Activated CD8-positive, alpha-beta memory T cell treated with anti-CD3 and anti-CD28 coated beads, Interleukin-2, amount 10 ng/mL, durations not matched to agents 7 days and 5 days (primary cell): ENCODE measurements at regions not wholly inside any gene's neighbourhood (a gene's known extent, or its start where the extent isn't known, plus 50 kb on each side); places are given as distances from the start of the nearest gene placed in this dataset.

ENCODE experiments used
- ATAC-seq: fragments of 150-1000 bp; cut with Tn5 transposase; one replicate; pipeline ENCODE4 v1.10.0; 2021; ENCODE audit warnings: moderate library complexity
- CTCF ChIA-PET: fragments of 350-600 bp; sonication (Branson Sonifier 250); formaldehyde crosslinking; loops from one replicate; lab custom pipeline; 2021; ENCODE audit warnings: antibody characterized with exemption; lab: Charles Lee
- DNase-seq: peaks from one replicate; pipeline ENCODE4 v3.0.0-alpha.2; 2020
- H3K27ac Mint-ChIP-seq: one replicate; pipeline ENCODE4 v1.8.0; 2021; ENCODE audit warnings: mild to moderate bottlenecking, mixed read lengths
- H3K27me3 Mint-ChIP-seq: one replicate; pipeline ENCODE4 v1.8.0; 2021; ENCODE audit warnings: mixed read lengths
- H3K36me3 Mint-ChIP-seq: one replicate; pipeline ENCODE4 v1.8.0; 2021; ENCODE audit warnings: mild to moderate bottlenecking, mixed read lengths
- H3K4me1 Mint-ChIP-seq: one replicate; pipeline ENCODE4 v1.8.0; 2021; ENCODE audit warnings: mixed read lengths
- H3K4me3 Mint-ChIP-seq: one replicate; pipeline ENCODE4 v1.8.0; 2021; ENCODE audit warnings: mild to moderate bottlenecking, moderate library complexity, mixed read lengths
- H3K9me3 Mint-ChIP-seq: one replicate; pipeline ENCODE4 v1.8.0; 2022; ENCODE audit warnings: low read depth, mixed read lengths

DNA sequence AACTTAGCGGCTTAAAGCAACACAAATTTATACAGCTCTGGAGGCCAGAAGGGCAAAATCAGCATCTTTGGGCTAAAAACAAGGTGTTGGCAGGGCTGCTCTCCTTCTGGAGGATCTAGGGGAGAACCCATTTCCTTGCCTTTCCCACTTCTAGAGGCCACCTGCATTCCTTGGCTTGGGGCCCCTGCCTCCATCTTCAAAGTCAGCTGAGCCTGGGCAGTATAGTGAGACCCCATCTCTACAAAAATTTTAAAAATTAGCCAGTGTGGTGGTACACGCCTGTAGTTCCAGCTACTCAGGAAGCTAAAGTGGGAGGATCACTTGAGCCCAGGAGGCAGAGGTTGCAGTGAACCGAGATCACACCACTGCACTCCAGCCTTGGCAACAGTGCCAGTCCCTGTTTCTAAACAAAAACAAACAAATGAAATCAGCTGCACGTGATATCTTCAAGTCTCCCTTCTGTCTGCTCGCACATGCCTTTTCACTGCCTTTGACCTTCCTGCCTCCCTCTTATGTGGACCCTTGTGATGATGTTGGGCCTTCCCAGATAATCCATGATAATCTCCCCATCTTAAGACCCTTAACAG lies 200.6 kb downstream of the ZFP36L2 start:
- CTCF ChIA-PET: interaction anchor here (1.3 kb wide), 1 partner anchor 51 kb away, joined by 3 read pairs; no protein-coding TSS in a partner anchor
- Mint-ChIP-seq H3K4me3 (no peak overlapping the region), H3K9me3 (peaks cover 3% of the 10 kb centered on the region)

DNA sequence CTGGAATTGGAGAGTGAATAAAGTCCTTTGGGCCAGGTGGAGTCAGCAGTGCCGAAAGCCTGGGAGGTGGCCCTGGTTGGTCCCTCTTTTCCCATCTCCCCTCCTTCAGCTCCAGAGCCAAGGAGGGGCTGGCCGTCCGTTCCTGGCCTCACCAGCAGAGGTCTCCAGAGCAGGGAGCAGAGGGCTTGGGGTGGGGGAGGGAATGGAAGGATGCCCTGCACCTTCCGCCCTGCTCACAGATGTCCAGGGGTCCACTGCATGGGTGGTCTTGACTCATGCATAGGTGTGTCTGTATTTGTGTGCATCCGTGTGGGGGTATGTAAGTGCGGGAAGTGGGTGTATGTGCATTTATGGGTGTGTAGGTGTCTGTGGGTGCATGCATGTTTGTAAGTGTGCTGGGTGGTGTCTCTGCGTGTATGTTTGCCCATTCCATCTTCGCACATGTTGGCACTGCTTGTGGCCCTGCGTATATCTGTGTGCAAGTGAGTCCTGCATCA lies 201.8 kb downstream of the ZFP36L2 start:
- peak; percentile 52 for DNase-seq
- H3K4me3 Mint-ChIP-seq: no peak overlapping the region
- H3K4me1 Mint-ChIP-seq: peaks cover 2% of the 10 kb centered on the region

More for the DNA sequence above, 200.6 kb downstream of the ZFP36L2 start:
- no peaks in the 10 kb centered on the region for H3K27me3 Mint-ChIP-seq
- peaks cover 2% of the 10 kb centered on the region for H3K4me1 Mint-ChIP-seq
- no peak for ATAC-seq
- no peaks in the 10 kb centered on the region for H3K36me3 Mint-ChIP-seq
- DNase-seq: no peak
- H3K27ac Mint-ChIP-seq: no peak overlapping the region

DNA sequence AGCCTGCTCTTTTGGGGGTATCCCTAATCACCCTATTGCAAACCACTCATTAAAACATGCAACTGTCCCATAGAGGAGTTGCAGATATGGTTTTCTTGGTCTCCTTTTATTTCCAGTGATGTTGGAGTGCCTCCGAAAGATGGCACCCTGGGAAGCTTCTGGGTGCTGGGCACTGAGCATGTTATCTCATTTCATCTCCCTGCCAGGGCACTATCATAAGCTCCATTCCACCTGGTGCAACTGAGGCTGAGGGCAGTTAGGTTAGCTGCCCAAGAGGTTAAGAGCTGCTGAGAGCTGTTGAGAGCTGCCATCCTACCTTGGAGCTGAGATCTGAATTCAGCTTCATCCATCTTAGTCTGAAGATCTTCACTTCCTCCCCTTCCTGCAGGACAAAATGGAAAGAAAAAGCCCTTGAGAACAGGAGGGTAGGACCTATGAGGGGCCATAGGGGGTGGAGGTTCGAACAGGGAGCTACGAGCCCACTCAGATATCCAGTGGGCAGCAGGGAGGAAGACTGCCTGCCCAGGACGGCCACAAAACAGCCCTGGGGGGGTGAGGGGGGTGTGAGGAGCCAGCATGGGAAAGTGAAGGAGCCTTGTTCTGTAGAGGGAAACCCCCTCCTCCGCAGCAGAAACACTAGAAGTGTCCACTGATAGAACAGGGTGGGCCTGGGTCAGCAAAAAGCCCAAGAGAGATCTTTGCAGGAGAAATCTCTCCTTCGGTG lies 202.5 kb downstream of the ZFP36L2 start:
- H3K9me3 Mint-ChIP-seq: peaks cover 3% of the 10 kb centered on the region
- H3K27me3 Mint-ChIP-seq: no peaks in the 10 kb centered on the region
- no peak overlapping the region for H3K4me3 Mint-ChIP-seq
- no peak for ATAC-seq
- H3K36me3 Mint-ChIP-seq: no peaks in the 10 kb centered on the region
- no peak overlapping the region for H3K27ac Mint-ChIP-seq
- H3K4me1 Mint-ChIP-seq: peaks cover 2% of the 10 kb centered on the region
- no peak for DNase-seq
- CTCF ChIA-PET: interaction anchor here (0.9 to 1.8 kb wide), 3 partner anchors 77 to 205 kb away, joined by 3 to 6 read pairs (median 4); no protein-coding TSS in a partner anchor

More for the DNA sequence above, 201.8 kb downstream of the ZFP36L2 start:
- Mint-ChIP-seq H3K27me3 (no peaks in the 10 kb centered on the region), H3K9me3 (peaks cover 3% of the 10 kb centered on the region), H3K36me3 (no peaks in the 10 kb centered on the region), H3K27ac (no peak overlapping the region)
- ATAC-seq: no peak
- CTCF ChIA-PET: interaction anchor here (0.7 to 1.8 kb wide), 4 partner anchors 50 to 205 kb away, joined by 3 to 6 read pairs (median 4); no protein-coding TSS in a partner anchor

DNA sequence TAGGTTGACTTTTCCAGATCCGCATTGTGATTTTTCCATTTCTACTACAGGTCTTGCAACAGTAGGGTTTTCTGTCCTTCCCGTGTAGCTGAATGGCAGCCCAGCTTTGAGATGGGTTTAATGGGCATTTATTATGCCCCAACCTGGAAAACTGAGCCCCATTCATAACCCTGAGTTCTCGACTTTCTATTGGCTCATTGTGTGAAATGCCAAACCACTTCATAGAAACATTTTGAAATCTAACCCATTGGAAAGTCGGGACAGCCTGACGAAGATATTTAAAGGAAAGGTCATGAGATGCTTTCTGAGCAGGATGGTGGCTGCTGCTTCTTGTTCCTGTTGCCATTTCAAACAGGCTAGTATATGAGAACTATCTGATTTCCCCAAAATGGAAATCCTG lies 203.5 kb downstream of the ZFP36L2 start:
- Mint-ChIP-seq H3K9me3 (peaks cover 3% of the 10 kb centered on the region), H3K36me3 (no peaks in the 10 kb centered on the region), H3K27me3 (no peaks in the 10 kb centered on the region), H3K27ac (no peak overlapping the region), H3K4me3 (no peak overlapping the region), H3K4me1 (peaks cover 2% of the 10 kb centered on the region)
- CTCF ChIA-PET: interaction anchor here (1.8 kb wide), 1 partner anchor 195 kb away, joined by 6 read pairs; no protein-coding TSS in a partner anchor
- DNase-seq: no peak
- ATAC-seq: no peak

DNA sequence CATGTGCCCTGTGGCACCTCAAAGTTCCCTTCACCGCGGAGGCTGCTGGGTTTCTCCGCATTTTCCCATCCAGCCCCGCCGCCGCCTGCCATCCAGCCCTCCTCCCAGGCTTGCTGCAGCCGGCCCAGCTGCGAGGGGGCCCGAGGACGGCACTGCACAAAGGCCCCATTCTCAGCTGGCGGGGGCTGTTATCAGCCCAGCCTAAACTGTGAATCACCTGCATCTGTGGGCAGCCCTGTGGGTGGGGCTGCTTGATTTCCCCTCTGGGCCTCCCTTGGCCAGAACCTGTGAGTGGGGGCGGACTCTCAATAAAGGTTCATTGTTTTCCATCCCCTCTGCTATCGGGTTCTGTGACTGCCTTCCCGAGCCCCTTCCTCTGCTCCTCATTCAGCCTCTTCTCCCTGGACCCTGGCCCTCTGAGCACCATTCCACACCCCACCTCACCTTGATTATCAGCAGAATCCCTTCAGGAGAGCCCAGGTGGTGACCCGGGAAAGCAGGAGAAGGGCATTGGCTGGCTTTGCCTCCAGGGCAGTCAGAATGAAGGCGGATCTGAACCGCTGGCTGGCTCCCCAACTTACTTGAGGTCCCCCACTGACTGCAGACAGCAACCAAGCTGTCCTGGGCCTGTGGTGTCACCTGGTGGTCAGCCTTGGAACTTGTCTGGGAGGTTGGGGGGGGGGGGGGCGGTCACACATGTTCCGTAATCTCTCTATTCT lies 204.5 kb downstream of the ZFP36L2 start:
- no peak for ATAC-seq
- Mint-ChIP-seq H3K27ac (no peak overlapping the region), H3K27me3 (no peaks in the 10 kb centered on the region), H3K36me3 (no peaks in the 10 kb centered on the region), H3K4me3 (no peak overlapping the region), H3K4me1 (peaks cover 2% of the 10 kb centered on the region), H3K9me3 (peaks cover 3% of the 10 kb centered on the region)
- CTCF ChIA-PET: no interaction called here
- no peak for DNase-seq

DNA sequence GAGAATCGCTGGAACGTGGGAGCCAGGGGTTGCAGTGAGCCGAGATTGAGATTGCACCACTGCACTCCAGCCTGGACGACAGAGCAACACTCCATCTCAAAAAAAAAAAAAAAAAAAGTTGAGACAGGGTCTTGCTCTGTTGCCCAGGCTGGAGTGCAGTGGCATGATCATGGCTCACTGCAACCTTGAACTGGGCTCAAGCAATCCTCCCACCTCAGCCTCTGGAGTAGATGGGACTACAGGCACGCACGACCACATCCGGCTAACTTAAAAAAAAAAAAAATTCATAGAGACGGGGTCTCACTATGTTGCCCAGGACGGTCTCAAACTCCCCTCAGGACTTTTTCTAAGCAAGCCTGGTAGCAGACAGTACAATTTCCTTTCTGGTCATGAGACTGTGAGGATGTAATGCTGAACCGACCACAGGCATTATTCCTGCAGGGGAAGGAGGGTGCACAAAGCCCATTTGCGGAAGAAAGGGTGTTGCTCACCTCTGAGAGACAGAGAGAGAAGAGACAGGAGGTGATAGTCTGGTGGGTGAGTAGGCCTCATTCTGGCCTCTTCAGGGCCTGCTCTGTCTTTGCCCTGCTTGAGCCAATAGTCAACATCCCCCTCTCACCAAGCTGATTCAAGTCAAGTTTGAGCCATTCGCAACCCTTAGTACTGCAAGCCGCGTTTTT lies 205.3 kb downstream of the ZFP36L2 start:
- Mint-ChIP-seq H3K4me1 (peaks cover 2% of the 10 kb centered on the region), H3K9me3 (peaks cover 3% of the 10 kb centered on the region), H3K4me3 (no peak overlapping the region), H3K27ac (no peak overlapping the region), H3K27me3 (no peaks in the 10 kb centered on the region), H3K36me3 (no peaks in the 10 kb centered on the region)
- ATAC-seq (no peak), DNase-seq (no peak)
- CTCF ChIA-PET: no interaction called here

DNA sequence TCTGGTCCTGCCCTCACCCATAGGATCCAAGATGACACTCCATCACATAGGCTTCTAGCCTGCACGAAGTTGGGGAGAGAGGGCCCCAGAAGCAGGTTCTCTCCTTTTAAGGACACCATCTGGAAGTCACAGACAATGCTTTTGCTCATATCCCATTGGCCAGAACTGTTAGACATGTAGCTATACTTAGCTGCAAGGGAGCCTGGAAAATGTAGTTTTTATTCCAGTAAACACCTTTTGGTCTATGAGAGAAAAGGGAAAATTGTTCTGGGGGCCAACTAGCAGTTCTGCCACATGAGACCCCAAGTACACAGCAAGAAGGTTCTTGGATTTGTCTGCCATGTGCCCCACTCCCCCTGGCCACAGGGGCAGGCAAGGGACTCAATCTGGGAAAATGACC lies 206.1 kb downstream of the ZFP36L2 start:
- H3K36me3 Mint-ChIP-seq: no peaks in the 10 kb centered on the region
- no peak overlapping the region for H3K27ac Mint-ChIP-seq
- peaks cover 2% of the 10 kb centered on the region for H3K4me1 Mint-ChIP-seq
- CTCF ChIA-PET: no interaction called here
- no peaks in the 10 kb centered on the region for H3K27me3 Mint-ChIP-seq
- no peak for ATAC-seq
- no peak overlapping the region for H3K4me3 Mint-ChIP-seq
- DNase-seq: no peak
- H3K9me3 Mint-ChIP-seq: peaks cover 3% of the 10 kb centered on the region

DNA sequence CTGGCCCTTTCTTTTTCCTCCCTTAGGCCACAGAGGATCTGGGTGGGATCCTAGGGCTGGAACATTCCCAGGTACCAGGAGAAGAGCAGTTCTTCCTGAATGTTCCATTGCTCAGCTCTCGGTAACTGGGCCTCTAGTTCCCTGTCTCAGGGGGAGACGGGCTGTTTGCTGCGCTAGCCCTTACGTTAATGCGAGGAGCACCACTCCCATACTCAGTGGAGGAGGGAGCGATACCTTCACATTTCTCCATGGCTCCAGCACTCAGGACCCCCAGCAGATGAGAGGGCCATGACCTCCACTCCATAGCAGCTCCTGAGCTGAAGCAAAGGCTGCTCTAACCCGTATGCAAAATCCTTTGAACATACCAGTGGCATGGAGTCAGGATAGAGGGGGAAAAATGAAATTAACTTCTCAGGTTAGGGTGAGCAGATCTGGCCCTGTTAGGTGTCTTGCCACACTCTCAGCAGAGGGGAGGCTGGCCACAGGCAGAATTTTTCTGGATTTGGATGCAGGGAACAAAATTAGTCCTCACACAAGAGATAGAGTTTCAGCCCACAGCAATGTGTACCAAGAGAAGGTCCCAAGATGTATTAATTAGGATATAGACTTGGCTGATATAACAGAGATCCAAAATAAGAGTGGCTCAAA lies 206.7 kb downstream of the ZFP36L2 start:
- DNase-seq (no peak), ATAC-seq (no peak)
- Mint-ChIP-seq H3K4me3 (no peak overlapping the region), H3K36me3 (no peaks in the 10 kb centered on the region), H3K4me1 (no peaks in the 10 kb centered on the region), H3K9me3 (peaks cover 3% of the 10 kb centered on the region), H3K27ac (no peak overlapping the region), H3K27me3 (no peaks in the 10 kb centered on the region)
- CTCF ChIA-PET: no interaction called here

DNA sequence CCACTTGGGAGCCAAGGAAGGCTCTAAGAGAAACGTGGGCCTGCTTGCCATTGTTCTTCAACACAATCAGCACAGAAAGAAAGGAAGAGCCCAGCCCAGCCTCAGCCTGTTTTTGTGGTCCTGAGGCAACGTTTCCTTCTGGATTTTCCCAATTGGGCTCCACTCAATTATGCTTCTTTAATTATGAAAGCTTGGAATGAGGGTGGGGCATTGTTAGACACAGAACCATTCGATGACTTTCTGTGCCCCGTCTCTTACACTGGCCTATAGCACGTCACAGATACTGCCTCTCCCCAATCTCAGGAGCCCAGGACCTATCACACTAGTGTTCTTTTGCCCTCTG lies 207.4 kb downstream of the ZFP36L2 start:
- CTCF ChIA-PET: no interaction called here
- H3K4me1 Mint-ChIP-seq: no peaks in the 10 kb centered on the region

DNA sequence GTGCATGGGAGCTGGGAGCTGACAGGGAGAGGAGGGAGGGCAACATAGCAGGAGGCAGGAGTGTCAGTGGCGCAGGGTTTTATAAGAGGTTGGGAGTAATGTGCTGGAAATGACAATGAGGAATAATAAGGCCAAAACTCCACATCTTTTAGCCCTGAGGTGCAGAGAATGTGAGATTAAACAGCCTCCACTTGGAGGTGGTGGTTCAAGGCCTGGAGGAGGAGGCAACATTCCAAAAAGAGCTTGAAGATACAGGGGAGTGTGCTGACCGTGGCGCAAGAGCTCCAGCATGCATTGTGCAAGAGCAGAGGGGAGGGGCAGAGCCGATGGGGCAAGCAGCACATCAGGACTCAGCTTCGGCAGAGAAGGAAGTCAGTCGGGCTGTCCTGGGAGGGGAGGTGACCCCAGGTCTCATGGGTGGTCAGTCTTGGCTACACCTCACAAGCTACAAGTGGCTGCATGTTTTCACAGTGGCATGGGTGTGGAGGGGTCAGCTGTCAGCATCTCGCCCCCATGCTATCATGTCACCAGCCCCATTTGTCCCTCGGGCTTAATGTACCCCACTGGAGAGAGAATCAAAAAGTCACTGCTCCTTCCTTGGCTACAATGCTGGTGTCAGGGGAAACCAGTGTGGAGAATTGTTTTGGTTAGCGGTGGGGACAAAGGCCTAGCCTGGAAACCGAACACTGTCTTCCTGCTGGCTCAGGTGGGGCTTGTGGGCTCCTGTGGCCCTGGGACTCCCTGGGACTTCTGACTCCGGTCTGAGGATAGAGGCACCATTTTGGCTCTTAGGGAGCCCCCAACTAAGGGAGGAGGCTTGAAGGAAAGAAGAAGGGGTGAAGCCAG lies 208.0 kb downstream of the ZFP36L2 start:
- no peak for DNase-seq
- ATAC-seq: no peak
- no peaks in the 10 kb centered on the region for H3K4me1 Mint-ChIP-seq
- no peaks in the 10 kb centered on the region for H3K36me3 Mint-ChIP-seq
- H3K27ac Mint-ChIP-seq: no peak overlapping the region
- CTCF ChIA-PET: no interaction called here
- peaks cover 3% of the 10 kb centered on the region for H3K9me3 Mint-ChIP-seq
- no peak overlapping the region for H3K4me3 Mint-ChIP-seq
- no peaks in the 10 kb centered on the region for H3K27me3 Mint-ChIP-seq

More for the DNA sequence above, 207.4 kb downstream of the ZFP36L2 start:
- no peak for DNase-seq
- H3K36me3 Mint-ChIP-seq: no peaks in the 10 kb centered on the region
- no peak for ATAC-seq
- H3K9me3 Mint-ChIP-seq: peaks cover 3% of the 10 kb centered on the region
- no peak overlapping the region for H3K27ac Mint-ChIP-seq
- H3K27me3 Mint-ChIP-seq: no peaks in the 10 kb centered on the region
- H3K4me3 Mint-ChIP-seq: no peak overlapping the region

DNA sequence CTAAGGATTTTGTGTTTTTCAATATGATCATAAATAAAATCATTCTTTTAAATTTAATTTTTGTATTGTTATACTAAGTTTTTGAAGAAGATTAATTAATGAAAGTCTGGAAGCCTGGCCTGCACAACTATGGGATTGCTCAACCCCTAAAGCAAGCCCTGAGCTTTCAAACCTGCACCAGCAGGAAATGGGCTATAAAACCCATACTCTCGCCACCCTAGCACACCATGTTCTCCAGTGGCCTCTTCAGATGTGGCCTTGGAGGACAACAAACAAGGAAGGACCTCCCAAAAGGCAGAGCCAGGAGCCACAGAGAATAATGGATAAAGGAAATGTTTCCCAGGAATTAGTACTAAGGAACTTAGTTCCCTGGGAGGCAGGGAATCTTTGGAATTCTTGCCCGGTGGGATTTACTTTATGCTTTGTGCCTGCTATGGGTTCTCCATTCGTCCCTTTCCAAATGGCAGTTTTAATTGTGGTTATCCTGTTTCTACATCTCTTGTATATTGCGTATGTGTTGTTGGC lies 212.5 kb downstream of the ZFP36L2 start:
- Mint-ChIP-seq H3K36me3 (no peaks in the 10 kb centered on the region), H3K27me3 (no peaks in the 10 kb centered on the region), H3K4me1 (peaks cover 6% of the 10 kb centered on the region), H3K27ac (no peak overlapping the region), H3K9me3 (no peaks in the 10 kb centered on the region), H3K4me3 (no peak overlapping the region)
- no peak for ATAC-seq
- CTCF ChIA-PET: interaction anchor here (1.4 kb wide), 1 partner anchor 215 kb away, joined by 3 read pairs; no protein-coding TSS in a partner anchor
- DNase-seq: no peak

DNA sequence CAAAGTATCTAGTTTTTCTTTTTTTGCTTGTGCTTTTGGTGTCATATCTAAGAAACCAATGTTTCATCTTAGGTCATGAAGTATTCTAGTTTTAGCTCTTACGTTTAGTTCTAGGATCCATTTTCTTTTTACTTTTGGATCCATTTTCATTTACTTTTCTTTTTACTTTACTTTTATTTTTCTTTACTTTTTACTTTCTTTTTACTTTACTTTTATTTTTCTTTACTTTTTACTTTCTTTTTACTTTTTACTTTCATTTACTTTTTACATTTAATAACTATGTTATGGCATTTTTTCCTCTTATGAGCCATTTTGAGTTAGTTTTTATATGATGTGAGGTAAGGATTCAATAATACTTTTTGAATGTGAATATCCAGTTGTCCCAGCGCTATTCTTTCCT lies 213.4 kb downstream of the ZFP36L2 start:
- no peaks in the 10 kb centered on the region for H3K27me3 Mint-ChIP-seq
- peaks cover 6% of the 10 kb centered on the region for H3K4me1 Mint-ChIP-seq
- no peak overlapping the region for H3K27ac Mint-ChIP-seq
- CTCF ChIA-PET: interaction anchor here (1.4 kb wide), 1 partner anchor 215 kb away, joined by 3 read pairs; no protein-coding TSS in a partner anchor
- H3K9me3 Mint-ChIP-seq: no peaks in the 10 kb centered on the region
- H3K36me3 Mint-ChIP-seq: no peaks in the 10 kb centered on the region
- no peak overlapping the region for H3K4me3 Mint-ChIP-seq
- DNase-seq (no peak), ATAC-seq (no peak)
